ENCODE measurements at regions not wholly inside any gene's neighbourhood (a gene's known extent, or its start where the extent isn't known, plus 50 kb on each side); places are given as distances from the start of the nearest gene placed in this dataset.

- H3K27me3 Mint-ChIP-seq = no peaks in the 10 kb centered on the region
- H3K9me3 Mint-ChIP-seq = peaks cover 13 to 33% (median 16%) of the 10 kb centered on the region in 3 donors
- ATAC-seq (replicated peaks in 1 of 4) (no peak), DNase-seq (no peak)
- Histone ChIP-seq H3K4me3 (ENCODE audit: control insufficient read depth in 1 of 2, extremely low read depth in 1 of 2, low read length in 1 of 2) (no peak overlapping the region), H3K9me3 (peaks cover 5% of the 10 kb centered on the region), H3K27me3 (replicated peaks in 1 of 2; ENCODE audit: control insufficient read depth in 2 of 2, extremely low read depth in 1 of 2, insufficient read depth in 2 of 2, low read length in 1 of 2) (no peaks in the 10 kb centered on the region), H3K4me1 (ENCODE audit: control insufficient read depth in 1 of 2, extremely low read depth in 1 of 2, insufficient read depth in 2 of 2, low read length in 2 of 2) (no peaks in the 10 kb centered on the region), H3K27ac (ENCODE audit: low read length) (no peak overlapping the region), H3K36me3 (ENCODE audit: control insufficient read depth in 2 of 2, extremely low read depth in 1 of 2, insufficient read depth in 1 of 2, low read length in 1 of 2) (no peaks in the 10 kb centered on the region)
- WGBS (ENCODE audit: insufficient coverage) = no CpG with 5 or more reads among the region's 1 CpG
- H3K36me3 Mint-ChIP-seq = no peaks in the 10 kb centered on the region
- CTCF ChIA-PET = no interaction called here
- H3K27ac Mint-ChIP-seq = no peak overlapping the region
- no peak overlapping the region for H3K4me3 Mint-ChIP-seq
- no peaks in the 10 kb centered on the region for H3K4me1 Mint-ChIP-seq
- POLR2A ChIA-PET = no interaction called here
Measured at GRCh38 chr4:188627892-188628291, 488.7 kb downstream of the TRIML1 start.

GRCh38 chr4:188639479-188640100 is 500.3 kb downstream of the TRIML1 start:
- H3K4me1 ChIP-seq (ENCODE audit: control insufficient read depth in 1 of 2, extremely low read depth in 1 of 2, insufficient read depth in 2 of 2, low read length in 2 of 2) = no peaks in the 10 kb centered on the region
- WGBS (ENCODE audit: insufficient coverage) = no CpG with 5 or more reads among the region's 4 CpGs
- H3K27ac ChIP-seq (ENCODE audit: low read length) = no peak overlapping the region
- Mint-ChIP-seq H3K27ac (no peak overlapping the region), H3K4me3 (no peak overlapping the region), H3K36me3 (no peaks in the 10 kb centered on the region), H3K9me3 (peaks cover 4 to 10% (median 9%) of the 10 kb centered on the region in 3 donors), H3K4me1 (no peaks in the 10 kb centered on the region), H3K27me3 (no peaks in the 10 kb centered on the region)
- H3K27me3 ChIP-seq (replicated peaks in 1 of 2; ENCODE audit: control insufficient read depth in 2 of 2, extremely low read depth in 1 of 2, insufficient read depth in 2 of 2, low read length in 1 of 2) = no peaks in the 10 kb centered on the region
- no peak overlapping the region for H3K4me3 ChIP-seq (ENCODE audit: control insufficient read depth in 1 of 2, extremely low read depth in 1 of 2, low read length in 1 of 2)
- ChIA-PET POLR2A (no interaction called here), CTCF (no interaction called here)
- no peaks in the 10 kb centered on the region for H3K36me3 ChIP-seq (ENCODE audit: control insufficient read depth in 2 of 2, extremely low read depth in 1 of 2, insufficient read depth in 1 of 2, low read length in 1 of 2)
- no peaks in the 10 kb centered on the region for H3K9me3 ChIP-seq
- DNase-seq (no peak), ATAC-seq (replicated peaks in 1 of 4) (no peak)

GRCh38 chr4:188647820-188648370 is 508.7 kb downstream of the TRIML1 start:
- Mint-ChIP-seq H3K27me3 (no peaks in the 10 kb centered on the region), H3K9me3 (peaks cover 17 to 24% (median 18%) of the 10 kb centered on the region in 3 donors), H3K4me3 (no peak overlapping the region), H3K4me1 (no peaks in the 10 kb centered on the region), H3K27ac (no peak overlapping the region), H3K36me3 (no peaks in the 10 kb centered on the region)
- no peaks in the 10 kb centered on the region for H3K4me1 ChIP-seq (ENCODE audit: control insufficient read depth in 1 of 2, extremely low read depth in 1 of 2, insufficient read depth in 2 of 2, low read length in 2 of 2)
- no peak for DNase-seq
- no peaks in the 10 kb centered on the region for H3K9me3 ChIP-seq
- WGBS (ENCODE audit: insufficient coverage) = no CpG with 5 or more reads among the region's 2 CpGs
- H3K27me3 ChIP-seq (replicated peaks in 1 of 2; ENCODE audit: control insufficient read depth in 2 of 2, extremely low read depth in 1 of 2, insufficient read depth in 2 of 2, low read length in 1 of 2) = no peaks in the 10 kb centered on the region
- H3K4me3 ChIP-seq (ENCODE audit: control insufficient read depth in 1 of 2, extremely low read depth in 1 of 2, low read length in 1 of 2) = no peak overlapping the region
- ChIA-PET CTCF (no interaction called here), POLR2A (no interaction called here)
- ATAC-seq (replicated peaks in 1 of 4) = no peak
- no peaks in the 10 kb centered on the region for H3K36me3 ChIP-seq (ENCODE audit: control insufficient read depth in 2 of 2, extremely low read depth in 1 of 2, insufficient read depth in 1 of 2, low read length in 1 of 2)
- no peak overlapping the region for H3K27ac ChIP-seq (ENCODE audit: low read length)

- no peaks in the 10 kb centered on the region for H3K4me1 ChIP-seq (ENCODE audit: control insufficient read depth in 1 of 2, extremely low read depth in 1 of 2, insufficient read depth in 2 of 2, low read length in 2 of 2)
- no peak overlapping the region for H3K4me3 ChIP-seq (ENCODE audit: control insufficient read depth in 1 of 2, extremely low read depth in 1 of 2, low read length in 1 of 2)
- no peaks in the 10 kb centered on the region for H3K36me3 ChIP-seq (ENCODE audit: control insufficient read depth in 2 of 2, extremely low read depth in 1 of 2, insufficient read depth in 1 of 2, low read length in 1 of 2)
- no peaks in the 10 kb centered on the region for H3K4me1 Mint-ChIP-seq
- DNase-seq = no peak
- peaks cover 14 to 24% (median 20%) of the 10 kb centered on the region in 3 donors for H3K9me3 Mint-ChIP-seq
- 69% methylated on average over 3 of the region's 7 CpGs for WGBS (ENCODE audit: insufficient coverage)
- no peaks in the 10 kb centered on the region for H3K27me3 ChIP-seq (replicated peaks in 1 of 2; ENCODE audit: control insufficient read depth in 2 of 2, extremely low read depth in 1 of 2, insufficient read depth in 2 of 2, low read length in 1 of 2)
- H3K36me3 Mint-ChIP-seq = no peaks in the 10 kb centered on the region
- no peak overlapping the region for H3K27ac Mint-ChIP-seq
- no peak overlapping the region for H3K27ac ChIP-seq (ENCODE audit: low read length)
- no peaks in the 10 kb centered on the region for H3K27me3 Mint-ChIP-seq
- ChIA-PET CTCF (no interaction called here), POLR2A (no interaction called here)
- no peaks in the 10 kb centered on the region for H3K9me3 ChIP-seq
- no peak overlapping the region for H3K4me3 Mint-ChIP-seq
- no peak for ATAC-seq (replicated peaks in 1 of 4)
Measured at GRCh38 chr4:188649635-188650034, 510.4 kb downstream of the TRIML1 start.

GRCh38 chr4:188650516-188650915 is 511.3 kb downstream of the TRIML1 start:
- Histone ChIP-seq H3K9me3 (no peaks in the 10 kb centered on the region), H3K27me3 (replicated peaks in 1 of 2; ENCODE audit: control insufficient read depth in 2 of 2, extremely low read depth in 1 of 2, insufficient read depth in 2 of 2, low read length in 1 of 2) (no peaks in the 10 kb centered on the region), H3K27ac (ENCODE audit: low read length) (no peak overlapping the region), H3K4me1 (ENCODE audit: control insufficient read depth in 1 of 2, extremely low read depth in 1 of 2, insufficient read depth in 2 of 2, low read length in 2 of 2) (no peaks in the 10 kb centered on the region), H3K4me3 (ENCODE audit: control insufficient read depth in 1 of 2, extremely low read depth in 1 of 2, low read length in 1 of 2) (no peak overlapping the region), H3K36me3 (ENCODE audit: control insufficient read depth in 2 of 2, extremely low read depth in 1 of 2, insufficient read depth in 1 of 2, low read length in 1 of 2) (no peaks in the 10 kb centered on the region)
- ChIA-PET POLR2A (no interaction called here), CTCF (no interaction called here)
- no peak for DNase-seq
- ATAC-seq (replicated peaks in 1 of 4) = no peak
- Mint-ChIP-seq H3K27ac (no peak overlapping the region), H3K27me3 (no peaks in the 10 kb centered on the region), H3K36me3 (no peaks in the 10 kb centered on the region), H3K4me3 (no peak overlapping the region), H3K9me3 (peaks cover 8 to 27% (median 22%) of the 10 kb centered on the region in 3 donors), H3K4me1 (no peaks in the 10 kb centered on the region)
- no CpG with 5 or more reads among the region's 4 CpGs for WGBS (ENCODE audit: insufficient coverage)

- no peaks in the 10 kb centered on the region for H3K4me1 ChIP-seq (ENCODE audit: control insufficient read depth in 1 of 2, extremely low read depth in 1 of 2, insufficient read depth in 2 of 2, low read length in 2 of 2)
- WGBS (ENCODE audit: insufficient coverage) = 80% methylated on average over 1 of the region's 5 CpGs
- Mint-ChIP-seq H3K9me3 (peaks cover 9 to 26% (median 16%) of the 10 kb centered on the region in 3 donors), H3K27ac (no peak overlapping the region), H3K4me1 (no peaks in the 10 kb centered on the region), H3K36me3 (no peaks in the 10 kb centered on the region), H3K27me3 (no peaks in the 10 kb centered on the region), H3K4me3 (no peak overlapping the region)
- no peaks in the 10 kb centered on the region for H3K27me3 ChIP-seq (replicated peaks in 1 of 2; ENCODE audit: control insufficient read depth in 2 of 2, extremely low read depth in 1 of 2, insufficient read depth in 2 of 2, low read length in 1 of 2)
- no peaks in the 10 kb centered on the region for H3K36me3 ChIP-seq (ENCODE audit: control insufficient read depth in 2 of 2, extremely low read depth in 1 of 2, insufficient read depth in 1 of 2, low read length in 1 of 2)
- no peak for DNase-seq
- no peaks in the 10 kb centered on the region for H3K9me3 ChIP-seq
- POLR2A ChIA-PET = no interaction called here
- CTCF ChIA-PET = no interaction called here
- no peak for ATAC-seq (replicated peaks in 1 of 4)
- no peak overlapping the region for H3K4me3 ChIP-seq (ENCODE audit: control insufficient read depth in 1 of 2, extremely low read depth in 1 of 2, low read length in 1 of 2)
- H3K27ac ChIP-seq (ENCODE audit: low read length) = no peak overlapping the region
Measured at GRCh38 chr4:188657365-188657764, 518.1 kb downstream of the TRIML1 start.

Data from T-cell (primary cell).